OCI-LY7 (cell line): ENCODE measurements at regions not wholly inside any gene's neighbourhood (a gene's known extent, or its start where the extent isn't known, plus 50 kb on each side); places are given as distances from the start of the nearest gene placed in this dataset.

ENCODE experiments used
- BruUV-seq: library from RNA; stranded (reverse); fragments of 400-500 nt; replicated peaks from 2 replicates; lab custom pipeline; 2021; lab: Mats Ljungman, UMichigan
- CTCF ChIA-PET: fragments of 300-600 bp; sonication (Branson Sonifier 250); formaldehyde crosslinking; loops from one replicate; lab custom pipeline; 2022; ENCODE audit warnings: antibody characterized with exemption; ENCODE audit not compliant: unreplicated experiment; lab: Charles Lee
- POLR2A ChIA-PET: fragments of 300-600 bp; sonication (Branson Sonifier 250); formaldehyde crosslinking; loops from one replicate; lab custom pipeline; 2022; ENCODE audit warnings: antibody characterized with exemption; lab: Charles Lee
- DNase-seq: peaks from one replicate; pipeline ENCODE4 v3.0.0-alpha.2; 2015; ENCODE audit warnings: low spot score
- H2AFZ ChIP-seq: fragments of 200-600 bp; sonication (generic), shearing (Covaris generic); 2 replicates; pipeline ENCODE4 v1.6.1; 2014; ENCODE audit warnings: mild to moderate bottlenecking, antibody characterized with exemption, low read length, moderate library complexity
- H3K27ac ChIP-seq: fragments of 200-600 bp; sonication (generic); 2 replicates; pipeline ENCODE4 v1.5.1; 2014; ENCODE audit warnings: mixed run types, low read depth, mild to moderate bottlenecking, moderate library complexity, low read length, inconsistent platforms; ENCODE audit not compliant: poor library complexity, severe bottlenecking
- H3K36me3 ChIP-seq: fragments of 200-600 bp; sonication (generic); 2 replicates; pipeline ENCODE4 v1.6.1; 2014; ENCODE audit warnings: mild to moderate bottlenecking, antibody characterized with exemption, low read length, moderate library complexity, mixed read lengths; ENCODE audit not compliant: insufficient read depth
- H3K4me1 ChIP-seq: fragments of 200-600 bp; sonication (generic); 2 replicates; pipeline ENCODE4 v1.5.1; 2014; ENCODE audit warnings: mild to moderate bottlenecking, low read length; ENCODE audit not compliant: insufficient read depth, poor library complexity, severe bottlenecking
- H3K4me2 ChIP-seq: fragments of 200-600 bp; sonication (generic); 2 replicates; pipeline ENCODE4 v1.6.1; 2014; ENCODE audit warnings: mild to moderate bottlenecking, low read length
- H3K4me3 ChIP-seq: fragments of 200-600 bp; sonication (generic); 2 replicates; pipeline ENCODE4 v1.5.1; 2014; ENCODE audit warnings: mild to moderate bottlenecking, low read depth, low read length; ENCODE audit not compliant: poor library complexity, severe bottlenecking
- H3K79me2 ChIP-seq: fragments of 200-600 bp; sonication (generic); 2 replicates; pipeline ENCODE4 v1.6.1; 2016; ENCODE audit warnings: low read depth, mild to moderate bottlenecking, low read length, moderate library complexity, mixed read lengths; ENCODE audit not compliant: insufficient read depth
- H3K9me2 ChIP-seq: fragments of 200-600 bp; sonication (generic); 2 replicates; pipeline ENCODE4 v1.6.1; 2016; ENCODE audit warnings: mild to moderate bottlenecking, low read length, mixed read lengths; ENCODE audit not compliant: insufficient read depth
- H3K9me3 ChIP-seq: fragments of 200-600 bp; sonication (generic); 2 replicates; pipeline ENCODE4 v1.6.1; 2014; ENCODE audit warnings: mild to moderate bottlenecking, mixed run types, low read length, mixed read lengths
- H4K20me1 ChIP-seq: fragments of 200-600 bp; sonication (generic); 2 replicates; pipeline ENCODE4 v1.6.1; 2014; ENCODE audit warnings: mild to moderate bottlenecking, antibody characterized with exemption, low read length, moderate library complexity, mixed read lengths; ENCODE audit not compliant: insufficient read depth
- EZH2phosphoT487 ChIP-seq: fragments of 200-600 bp; sonication (generic); IDR thresholded peaks from 2 replicates; pipeline ENCODE4 v1.6.1; 2018; ENCODE audit warnings: low read depth, borderline replicate concordance, mild to moderate bottlenecking, mixed run types, antibody characterized with exemption, low read length, moderate library complexity, mixed read lengths
- intact Hi-C: fragments of 100-400 bp; cut with micrococcal nuclease; formaldehyde crosslinking; loops from one replicate; pipeline ENCODE4 v1.10.0; 2022; ENCODE audit not compliant: unreplicated experiment
- TF ChIP-seq, protein P1 (sequence below): fragments of 200-600 bp; sonication (generic); conservative IDR thresholded peaks from 2 replicates; pipeline ENCODE4 v1.5.1; 2014; ENCODE audit warnings: mild to moderate bottlenecking, antibody characterized with exemption, low read length, moderate library complexity, mixed read lengths

- Histone ChIP-seq H3K4me1 (peaks cover 21% of the 10 kb centered on the region), H3K9me2 (no peaks in the 10 kb centered on the region), H3K4me2 (no peak overlapping the region), H4K20me1 (no peaks in the 10 kb centered on the region), H3K36me3 (no peaks in the 10 kb centered on the region), H3K79me2 (no peaks in the 10 kb centered on the region), H3K27ac (no peak overlapping the region), H3K4me3 (no peak overlapping the region), H3K9me3 (no peaks in the 10 kb centered on the region), H2AFZ (no peak overlapping the region)
- POLR2A ChIA-PET: interaction anchor here (0.8 to 1.4 kb wide), 3 partner anchors 18 to 272 kb away, joined by 3 to 4 read pairs (median 3); no protein-coding TSS in a partner anchor
- TF ChIP-seq, protein P1, sequence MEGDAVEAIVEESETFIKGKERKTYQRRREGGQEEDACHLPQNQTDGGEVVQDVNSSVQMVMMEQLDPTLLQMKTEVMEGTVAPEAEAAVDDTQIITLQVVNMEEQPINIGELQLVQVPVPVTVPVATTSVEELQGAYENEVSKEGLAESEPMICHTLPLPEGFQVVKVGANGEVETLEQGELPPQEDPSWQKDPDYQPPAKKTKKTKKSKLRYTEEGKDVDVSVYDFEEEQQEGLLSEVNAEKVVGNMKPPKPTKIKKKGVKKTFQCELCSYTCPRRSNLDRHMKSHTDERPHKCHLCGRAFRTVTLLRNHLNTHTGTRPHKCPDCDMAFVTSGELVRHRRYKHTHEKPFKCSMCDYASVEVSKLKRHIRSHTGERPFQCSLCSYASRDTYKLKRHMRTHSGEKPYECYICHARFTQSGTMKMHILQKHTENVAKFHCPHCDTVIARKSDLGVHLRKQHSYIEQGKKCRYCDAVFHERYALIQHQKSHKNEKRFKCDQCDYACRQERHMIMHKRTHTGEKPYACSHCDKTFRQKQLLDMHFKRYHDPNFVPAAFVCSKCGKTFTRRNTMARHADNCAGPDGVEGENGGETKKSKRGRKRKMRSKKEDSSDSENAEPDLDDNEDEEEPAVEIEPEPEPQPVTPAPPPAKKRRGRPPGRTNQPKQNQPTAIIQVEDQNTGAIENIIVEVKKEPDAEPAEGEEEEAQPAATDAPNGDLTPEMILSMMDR: no peak
- TF ChIP-seq EZH2phosphoT487: no peak
- BruUV-seq: no TSS peak
- no peak for DNase-seq
- intact Hi-C loops: no loop called here
- CTCF ChIA-PET: interaction anchor here (1.0 kb wide), 1 partner anchor 13 kb away, joined by 3 read pairs; no protein-coding TSS in a partner anchor
These were observed 98.6 kb upstream of the HMHB1 start for GRCh38 chr5:143713047-143714003.

DNA sequence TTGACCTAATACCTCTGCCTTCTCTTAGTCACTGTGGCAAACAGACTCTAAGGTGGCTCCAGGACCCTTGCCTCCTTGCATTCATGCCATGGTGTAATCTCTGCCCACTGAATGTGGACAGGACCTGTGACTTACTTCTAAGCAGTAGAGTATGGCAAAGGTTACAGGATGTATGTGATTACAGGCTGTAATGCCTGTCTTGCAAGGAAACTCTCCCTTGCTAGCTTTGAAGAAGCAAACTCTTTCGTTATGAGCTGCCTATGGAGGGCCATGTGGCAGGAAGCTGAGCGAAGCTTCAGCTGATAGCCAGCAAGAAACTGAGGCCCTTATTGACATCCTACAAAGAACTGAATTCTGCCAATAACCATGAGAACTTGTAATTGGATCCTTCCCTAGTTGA lies 103.3 kb upstream of the HMHB1 start:
- Histone ChIP-seq H3K4me3 (no peak overlapping the region), H3K79me2 (no peaks in the 10 kb centered on the region), H3K4me2 (no peak overlapping the region), H3K27ac (no peak overlapping the region), H3K36me3 (no peaks in the 10 kb centered on the region), H3K9me3 (no peaks in the 10 kb centered on the region), H2AFZ (no peak overlapping the region), H4K20me1 (no peaks in the 10 kb centered on the region), H3K9me2 (no peaks in the 10 kb centered on the region), H3K4me1 (peaks cover 6% of the 10 kb centered on the region)
- no TSS peak for BruUV-seq
- intact Hi-C loops: no loop called here
- no peak for DNase-seq
- ChIA-PET CTCF (no interaction called here), POLR2A (interaction anchor here (0.6 to 1.1 kb wide), 2 partner anchors 427 to 786 kb away, joined by 3 to 4 read pairs; no protein-coding TSS in a partner anchor)
- TF ChIP-seq, protein P1: no peak
- no peak for TF ChIP-seq EZH2phosphoT487

DNA sequence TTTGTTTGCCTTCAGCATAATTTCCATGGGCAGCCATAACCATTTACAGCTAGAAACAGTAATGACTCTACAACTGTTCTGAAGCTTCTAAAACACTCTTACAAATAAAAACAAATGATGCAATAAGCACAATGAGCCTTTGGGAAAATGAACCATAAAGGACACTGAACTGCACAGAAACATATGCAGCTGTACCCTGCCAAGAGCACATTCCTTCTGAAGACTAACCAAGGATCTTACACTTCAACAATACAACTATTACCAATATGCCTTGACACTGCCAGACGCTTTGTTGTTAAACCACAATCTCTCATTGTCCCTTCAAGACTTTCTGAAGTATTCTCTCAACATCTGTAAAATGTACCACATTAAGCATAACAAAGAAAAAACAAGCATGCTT lies 104.2 kb upstream of the HMHB1 start:
- BruUV-seq: no TSS peak
- Histone ChIP-seq H2AFZ (no peak overlapping the region), H3K9me3 (no peaks in the 10 kb centered on the region), H3K79me2 (no peaks in the 10 kb centered on the region), H4K20me1 (no peaks in the 10 kb centered on the region), H3K36me3 (no peaks in the 10 kb centered on the region), H3K9me2 (no peaks in the 10 kb centered on the region), H3K27ac (no peak overlapping the region), H3K4me2 (no peak overlapping the region), H3K4me1 (no peaks in the 10 kb centered on the region), H3K4me3 (no peak overlapping the region)
- TF ChIP-seq, protein P1: no peak
- no peak for TF ChIP-seq EZH2phosphoT487
- intact Hi-C loops: no loop called here
- ChIA-PET CTCF (no interaction called here), POLR2A (interaction anchor here (0.5 to 0.7 kb wide), 5 partner anchors 11 to 1363 kb away, joined by 3 read pairs; no protein-coding TSS in a partner anchor)
- DNase-seq: no peak
